GM12892 (cell line): ENCODE measurements at regions not wholly inside any gene's neighbourhood (a gene's known extent, or its start where the extent isn't known, plus 50 kb on each side); places are given as distances from the start of the nearest gene placed in this dataset.

Experiments used
- POLR2A ChIP-seq: IDR thresholded peaks from 2 replicates; pipeline ENCODE4 v1.6.1; 2011; ENCODE audit warnings: low read depth, low read length, control low read depth
- POLR2AphosphoS5 ChIP-seq: IDR thresholded peaks from 2 replicates; pipeline ENCODE4 v1.6.1; 2011; ENCODE audit warnings: low read depth, low read length, control low read depth

DNA sequence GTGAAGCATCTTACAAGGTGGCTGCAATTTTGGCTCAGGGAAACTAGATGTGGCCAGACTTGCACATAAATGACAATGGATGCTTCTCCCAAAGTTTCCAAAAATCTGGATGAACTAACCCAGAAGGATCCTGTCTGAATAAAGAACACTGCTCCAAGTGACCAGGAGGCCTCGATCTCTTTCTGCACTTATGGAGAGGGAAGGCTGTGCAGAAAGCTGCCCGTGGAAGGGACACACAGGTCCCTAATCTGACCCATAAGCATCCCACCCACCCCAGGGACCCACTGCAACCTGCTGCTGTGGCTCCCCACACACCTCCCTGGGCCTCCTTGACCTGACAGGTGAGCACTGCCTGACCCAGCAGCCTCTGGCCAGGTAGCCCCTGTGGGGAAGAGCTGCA lies 74.6 kb upstream of the SEC14L1 start:
- TF ChIP-seq POLR2AphosphoS5 = no peak
- TF ChIP-seq POLR2A = no peak
